GM21423 (cell line): ENCODE measurements at regions not wholly inside any gene's neighbourhood (a gene's known extent, or its start where the extent isn't known, plus 50 kb on each side); places are given as distances from the start of the nearest gene placed in this dataset.

ENCODE experiments used
- ATAC-seq: cut with Tn5 transposase; IDR thresholded peaks from one replicate; pipeline ENCODE4 v1.9.1; 2021; ENCODE audit warnings: mild to moderate bottlenecking, moderate library complexity; ENCODE audit not compliant: unreplicated experiment

DNA sequence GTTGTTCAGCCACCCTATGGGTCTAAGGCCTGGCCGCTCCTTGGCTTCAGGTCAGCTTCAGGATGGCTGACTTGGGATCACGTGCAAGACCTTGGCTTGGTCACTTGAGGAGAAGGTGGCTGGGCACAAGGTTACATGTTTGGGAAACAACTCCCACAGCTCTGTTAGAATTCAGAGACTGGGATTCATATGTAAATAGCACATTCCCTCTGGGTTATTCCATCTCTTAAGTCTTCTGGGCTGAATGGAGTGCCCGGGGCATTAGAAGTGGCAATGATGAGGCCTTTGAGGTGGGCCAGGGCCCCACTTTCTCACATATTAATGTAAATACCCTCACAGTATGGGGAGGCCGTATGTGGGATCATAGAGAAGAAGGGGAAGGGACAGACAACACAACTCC lies 150.9 kb downstream of the EFNB2 start:
- ATAC-seq: no peak

DNA sequence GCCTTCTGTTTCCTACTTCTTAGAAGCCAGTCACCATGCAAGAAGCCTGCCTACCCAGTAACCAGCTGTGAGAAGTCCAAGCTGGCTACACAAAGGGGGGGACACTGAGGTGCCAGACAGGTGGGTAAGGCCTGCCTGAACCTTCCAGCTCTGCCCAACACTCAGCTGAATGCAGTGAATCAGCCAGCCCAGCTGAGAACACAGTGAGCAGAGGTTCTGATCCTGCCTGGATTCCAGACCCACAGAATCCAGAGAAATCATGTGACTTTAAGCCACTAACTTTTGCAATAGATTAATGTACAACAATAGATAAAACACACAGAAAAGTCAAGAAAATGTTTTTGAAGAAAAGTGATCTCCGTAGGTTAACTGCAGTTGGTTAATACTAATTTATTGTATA lies 151.7 kb downstream of the EFNB2 start:
- no peak for ATAC-seq

GRCh38 chr13:106382534-106382933 lies 152.9 kb downstream of the EFNB2 start:
- ATAC-seq: no peak

DNA sequence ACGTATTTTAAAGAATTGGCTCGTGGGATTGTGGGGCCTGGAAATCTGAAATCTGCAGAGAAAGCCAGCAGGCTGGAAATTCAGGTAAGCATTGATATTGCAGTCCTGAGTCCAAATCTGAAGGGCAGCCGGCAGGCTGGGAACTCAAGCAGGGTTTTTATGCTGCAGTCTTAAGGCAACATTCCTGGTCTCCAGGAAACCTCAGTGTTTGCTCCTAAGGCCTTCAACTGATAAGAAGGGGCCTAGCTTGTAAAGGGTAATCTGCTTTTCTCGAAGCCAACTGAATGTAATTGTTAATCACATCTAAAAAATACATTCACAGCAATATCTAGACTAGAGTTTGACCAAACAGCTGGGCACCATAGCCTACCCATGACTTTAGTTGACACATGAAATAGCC lies 154.4 kb downstream of the EFNB2 start:
- no peak for ATAC-seq

- no peak for ATAC-seq
Measured at GRCh38 chr13:106377931-106378662, 157.4 kb downstream of the EFNB2 start.

- no peak for ATAC-seq
Measured at GRCh38 chr13:106377341-106377740, 158.1 kb downstream of the EFNB2 start.

DNA sequence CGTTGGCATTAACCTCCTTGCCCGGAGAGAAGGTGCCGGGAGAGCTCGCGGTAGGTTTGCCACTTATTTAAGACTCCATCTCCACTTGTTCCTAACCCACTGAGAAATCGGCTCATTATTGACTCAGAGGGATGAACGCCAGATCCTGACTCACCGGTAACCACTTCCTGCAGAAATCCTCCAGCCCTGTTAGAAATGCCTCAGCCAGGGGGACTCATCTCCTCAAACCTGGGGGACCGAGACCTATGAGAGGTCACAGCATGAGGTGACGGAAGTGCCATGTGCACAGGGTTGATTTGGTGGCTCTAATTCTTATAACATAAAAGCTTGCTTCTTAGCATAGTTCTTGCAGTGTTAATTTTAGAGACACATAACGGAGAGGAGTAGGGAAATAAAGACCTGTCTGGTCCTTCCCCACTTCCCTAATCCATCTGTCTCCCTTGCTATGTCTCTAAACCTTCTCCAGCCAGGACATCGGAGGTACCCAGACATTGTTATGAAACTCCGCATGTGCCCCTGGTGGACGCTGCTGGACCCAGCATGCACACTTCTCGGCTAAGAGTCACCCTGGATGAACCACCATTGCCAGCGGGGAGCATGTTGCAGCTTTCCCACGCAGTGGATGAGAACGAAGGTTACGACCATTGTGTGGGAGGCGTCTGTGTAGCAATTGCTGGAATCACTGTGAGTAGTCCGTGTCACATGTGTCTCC lies 158.9 kb downstream of the EFNB2 start:
- no peak for ATAC-seq

- no peak for ATAC-seq
Measured at GRCh38 chr13:106375085-106375484, 160.4 kb downstream of the EFNB2 start.

DNA sequence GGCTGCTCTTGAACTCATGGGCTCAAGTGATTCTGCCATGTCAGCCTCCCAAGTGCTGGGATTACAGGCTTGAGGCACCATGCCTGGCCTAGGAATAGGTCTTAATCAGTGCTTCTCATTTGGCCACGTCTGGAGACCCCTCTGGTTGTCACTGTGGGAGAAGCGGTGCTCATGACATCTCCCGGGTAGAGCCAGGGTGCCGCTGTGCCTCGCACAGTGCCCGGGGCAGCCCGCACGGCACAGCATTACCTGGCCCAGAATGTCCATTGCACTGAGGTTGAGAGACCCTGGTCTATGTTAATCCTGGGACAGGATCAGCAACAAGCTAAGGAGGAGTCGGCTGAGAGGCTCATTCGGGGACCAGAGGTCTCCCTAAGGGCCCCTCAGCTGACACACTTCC lies 160.8 kb downstream of the EFNB2 start:
- no peak for ATAC-seq

GRCh38 chr13:106373989-106374572 lies 161.4 kb downstream of the EFNB2 start:
- ATAC-seq: peak; percentile 67

DNA sequence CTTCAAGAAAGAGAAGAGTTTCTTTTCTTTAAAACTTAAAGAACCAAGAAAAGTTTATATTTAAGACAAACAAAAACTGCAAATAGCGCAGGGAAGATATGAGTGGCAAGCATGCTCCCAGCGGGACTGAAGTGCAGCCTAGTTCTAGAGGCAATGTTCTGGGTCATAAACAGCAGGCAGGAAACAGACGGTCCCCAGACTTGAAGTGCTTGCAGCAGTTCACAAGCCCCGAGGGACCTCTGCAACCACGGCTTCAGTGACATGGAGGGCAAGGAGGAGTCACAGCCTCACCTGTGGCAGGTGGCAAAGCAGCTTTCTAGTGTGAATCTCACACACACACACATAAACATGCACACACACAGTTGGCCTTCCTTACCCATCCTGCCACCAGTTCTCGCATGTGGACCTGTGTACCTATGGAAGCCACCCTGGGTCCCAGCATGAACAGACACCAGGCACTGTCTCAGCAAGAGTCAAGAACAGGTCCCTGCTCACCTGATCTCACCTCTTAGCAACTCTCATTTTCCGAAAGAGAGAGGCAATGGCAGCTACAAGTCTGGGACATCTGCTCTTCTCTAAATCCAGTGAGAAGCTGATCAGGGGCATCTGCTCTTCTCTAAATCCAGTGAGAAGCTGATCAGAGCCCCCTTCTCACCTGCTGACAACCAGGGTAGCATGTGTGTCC lies 162.0 kb downstream of the EFNB2 start:
- ATAC-seq: peak; percentile 65

- peak; percentile 46 for ATAC-seq
Measured at GRCh38 chr13:106372199-106373155, 163.0 kb downstream of the EFNB2 start.

- ATAC-seq: no peak
Measured at GRCh38 chr13:106371024-106371423, 164.4 kb downstream of the EFNB2 start.

- no peak for ATAC-seq
Measured at GRCh38 chr13:106369858-106370257, 165.6 kb downstream of the EFNB2 start.

GRCh38 chr13:106369091-106369490 lies 166.4 kb downstream of the EFNB2 start:
- ATAC-seq: no peak

DNA sequence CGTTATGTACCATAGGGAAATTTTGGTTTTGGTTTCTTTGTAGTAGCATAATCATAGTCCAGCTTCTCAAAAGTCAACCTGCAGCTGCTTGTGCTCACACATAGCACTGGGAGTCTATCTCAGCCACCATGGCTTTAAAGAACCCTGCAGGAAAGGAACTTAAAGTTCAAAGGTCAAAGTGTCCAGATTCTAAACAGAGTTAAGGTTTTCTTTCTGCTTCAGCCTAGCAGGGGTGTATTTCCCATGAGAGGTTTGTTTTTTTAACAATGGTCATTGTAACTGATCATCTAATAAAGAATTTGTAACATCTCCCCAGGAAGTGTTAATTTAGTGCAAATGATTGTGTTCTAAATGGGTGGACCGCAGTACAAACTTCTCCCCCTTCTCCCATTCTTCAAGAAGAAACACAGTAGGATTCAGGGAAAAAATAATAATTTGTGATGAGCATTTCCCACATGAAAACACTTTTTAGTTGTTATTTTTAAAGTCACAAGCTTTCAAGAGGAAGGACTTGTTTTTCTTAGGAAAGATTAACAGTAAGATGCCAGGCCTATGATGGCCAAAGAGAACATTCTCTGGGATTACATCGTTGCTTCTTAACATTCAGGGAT lies 168.0 kb downstream of the EFNB2 start:
- ATAC-seq: no peak

DNA sequence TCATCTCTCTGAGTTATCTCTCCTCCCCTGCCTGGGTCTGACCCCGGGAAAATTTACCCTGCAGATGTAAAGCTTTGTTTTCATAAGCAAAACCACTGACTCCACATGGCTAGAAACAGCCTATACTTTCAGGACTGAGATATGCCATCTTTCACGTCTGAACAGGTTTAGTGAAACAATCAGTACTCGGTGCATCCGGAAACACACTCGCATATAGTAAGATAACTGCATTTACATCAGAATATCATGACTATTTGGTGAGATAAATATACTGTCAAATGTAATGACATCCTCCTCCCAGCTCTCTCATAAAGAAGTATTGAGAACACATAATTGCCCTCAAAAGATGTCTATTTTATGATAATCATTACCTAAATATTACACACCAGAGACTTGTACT lies 172.8 kb downstream of the EFNB2 start:
- no peak for ATAC-seq

- no peak for ATAC-seq
Measured at GRCh38 chr13:106361621-106362020, 173.8 kb downstream of the EFNB2 start.

DNA sequence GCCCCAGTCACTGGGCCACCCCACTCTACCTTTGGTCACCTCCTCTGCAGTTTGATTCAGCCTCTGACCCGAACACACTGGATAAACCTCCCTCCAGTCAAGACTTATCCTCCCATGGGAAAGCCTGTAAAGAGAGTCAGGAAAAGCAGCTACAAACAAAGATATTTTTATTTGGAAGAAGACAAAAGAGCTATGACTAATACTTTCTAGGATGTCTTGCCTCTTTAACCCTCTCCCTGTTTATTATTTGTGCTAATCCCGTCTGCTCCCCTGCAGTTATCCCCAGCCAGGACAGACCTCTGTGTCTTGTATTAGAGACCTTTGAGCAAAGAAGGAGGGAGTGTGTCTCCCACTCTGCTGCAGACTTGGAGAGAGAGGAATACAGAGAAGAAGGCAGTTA lies 178.3 kb downstream of the EFNB2 start:
- no peak for ATAC-seq

GRCh38 chr13:106355866-106356265 lies 179.6 kb downstream of the EFNB2 start:
- no peak for ATAC-seq
